ENCODE measurements at regions not wholly inside any gene's neighbourhood (a gene's known extent, or its start where the extent isn't known, plus 50 kb on each side); places are given as distances from the start of the nearest gene placed in this dataset.
"Not testable (repeated sequence)": the region's sequence is repeated elsewhere in the genome, so short reads cannot be mapped to it uniquely, and the experiment has no call there.

- DNase-seq (ENCODE audit: low spot score): no peak
Observed at GRCh38 chr16:72597938-72598337, 426.0 kb upstream of the PMFBP1 start.

GRCh38 chr16:72596373-72596772, 424.4 kb upstream of the PMFBP1 start:
- no peak for DNase-seq (ENCODE audit: low spot score)

- no peak for DNase-seq (ENCODE audit: low spot score)
Observed at GRCh38 chr16:72590151-72590937, 418.4 kb upstream of the PMFBP1 start.

GRCh38 chr16:72588551-72588950, 416.6 kb upstream of the PMFBP1 start:
- DNase-seq (ENCODE audit: low spot score): no peak

- DNase-seq (ENCODE audit: low spot score): not testable (repeated sequence)
Observed at GRCh38 chr16:72578061-72578460, 406.1 kb upstream of the PMFBP1 start.

GRCh38 chr16:72576189-72576588, 404.2 kb upstream of the PMFBP1 start:
- DNase-seq (ENCODE audit: low spot score): no peak

GRCh38 chr16:72569677-72570076, 397.7 kb upstream of the PMFBP1 start:
- no peak for DNase-seq (ENCODE audit: low spot score)

- no peak for DNase-seq (ENCODE audit: low spot score)
Observed at GRCh38 chr16:72568502-72568901, 396.5 kb upstream of the PMFBP1 start.

GRCh38 chr16:72566174-72566573, 394.2 kb upstream of the PMFBP1 start:
- DNase-seq (ENCODE audit: low spot score): no peak

GRCh38 chr16:72565106-72565505, 393.2 kb upstream of the PMFBP1 start:
- no peak for DNase-seq (ENCODE audit: low spot score)

- no peak for DNase-seq (ENCODE audit: low spot score)
Observed at GRCh38 chr16:72560617-72561016, 388.7 kb upstream of the PMFBP1 start.

GRCh38 chr16:72558501-72558900, 386.5 kb upstream of the PMFBP1 start:
- no peak for DNase-seq (ENCODE audit: low spot score)

GRCh38 chr16:72554935-72555334, 383.0 kb upstream of the PMFBP1 start:
- DNase-seq (ENCODE audit: low spot score): no peak

GRCh38 chr16:72552654-72553053, 380.7 kb upstream of the PMFBP1 start:
- DNase-seq (ENCODE audit: low spot score): no peak

- DNase-seq (ENCODE audit: low spot score): no peak
Observed at GRCh38 chr16:72551649-72552048, 379.7 kb upstream of the PMFBP1 start.

GRCh38 chr16:72549878-72550277, 377.9 kb upstream of the PMFBP1 start:
- DNase-seq (ENCODE audit: low spot score): no peak

GRCh38 chr16:72542102-72542501, 370.1 kb upstream of the PMFBP1 start:
- no peak for DNase-seq (ENCODE audit: low spot score)

GRCh38 chr16:72537664-72538063, 365.7 kb upstream of the PMFBP1 start:
- DNase-seq (ENCODE audit: low spot score): no peak

GRCh38 chr16:72536723-72537435, 364.9 kb upstream of the PMFBP1 start:
- DNase-seq (ENCODE audit: low spot score): no peak

GRCh38 chr16:72532906-72533410, 361.0 kb upstream of the PMFBP1 start:
- DNase-seq (ENCODE audit: low spot score): no peak

GRCh38 chr16:72530434-72530833, 358.5 kb upstream of the PMFBP1 start:
- DNase-seq (ENCODE audit: low spot score): no peak

GRCh38 chr16:72523087-72523486, 351.1 kb upstream of the PMFBP1 start:
- no peak for DNase-seq (ENCODE audit: low spot score)

- no peak for DNase-seq (ENCODE audit: low spot score)
Observed at GRCh38 chr16:72517154-72517553, 345.2 kb upstream of the PMFBP1 start.
